HG03460 (cell line): ENCODE measurements at regions not wholly inside any gene's neighbourhood (a gene's known extent, or its start where the extent isn't known, plus 50 kb on each side); places are given as distances from the start of the nearest gene placed in this dataset.
"Not testable (repeated sequence)": the region's sequence is repeated elsewhere in the genome, so short reads cannot be mapped to it uniquely, and the experiment has no call there.

Experiments
- ATAC-seq: cut with Tn5 transposase; IDR thresholded peaks from one replicate; pipeline ENCODE4 v1.9.1; 2021; ENCODE audit not compliant: unreplicated experiment

DNA sequence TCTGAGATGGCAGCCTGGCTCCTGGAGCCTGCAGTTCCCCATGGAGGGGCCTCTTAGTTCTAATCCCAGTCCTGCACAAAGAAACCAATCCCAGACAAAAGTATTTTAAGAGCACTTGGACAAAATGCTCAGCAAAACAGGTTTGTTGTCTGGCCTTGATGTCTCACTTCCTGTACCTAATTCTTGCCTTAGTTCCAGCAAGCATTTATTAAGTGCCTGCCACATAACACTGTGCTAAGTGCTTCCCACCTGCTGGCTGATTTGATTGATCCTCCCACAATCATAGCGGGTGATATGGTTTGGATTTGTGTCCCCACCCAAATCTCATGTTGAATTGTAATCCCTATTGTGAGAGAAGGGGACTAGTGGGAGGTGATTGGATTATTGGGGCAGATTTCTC is 65.7 kb upstream of the HABP2 start:
- no peak for ATAC-seq

DNA sequence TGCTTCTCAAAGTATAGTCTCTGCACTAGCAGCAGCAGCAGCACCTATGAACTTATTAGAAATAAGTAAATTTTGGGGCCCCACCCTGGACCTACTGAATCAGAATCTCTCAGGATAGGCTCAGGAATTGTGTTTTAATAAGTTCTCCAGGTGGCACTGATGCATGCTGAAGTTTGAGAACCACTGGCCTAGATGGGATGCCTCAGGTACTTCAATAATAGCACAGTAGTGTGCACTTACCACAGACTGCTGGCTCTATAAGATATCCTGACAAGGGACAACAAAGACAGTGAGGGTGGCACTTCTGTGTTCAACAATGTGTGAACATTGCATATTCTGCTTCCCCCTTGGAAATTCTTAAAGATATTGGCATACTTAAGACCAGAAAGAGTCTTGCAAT is 64.7 kb upstream of the HABP2 start:
- no peak for ATAC-seq

DNA sequence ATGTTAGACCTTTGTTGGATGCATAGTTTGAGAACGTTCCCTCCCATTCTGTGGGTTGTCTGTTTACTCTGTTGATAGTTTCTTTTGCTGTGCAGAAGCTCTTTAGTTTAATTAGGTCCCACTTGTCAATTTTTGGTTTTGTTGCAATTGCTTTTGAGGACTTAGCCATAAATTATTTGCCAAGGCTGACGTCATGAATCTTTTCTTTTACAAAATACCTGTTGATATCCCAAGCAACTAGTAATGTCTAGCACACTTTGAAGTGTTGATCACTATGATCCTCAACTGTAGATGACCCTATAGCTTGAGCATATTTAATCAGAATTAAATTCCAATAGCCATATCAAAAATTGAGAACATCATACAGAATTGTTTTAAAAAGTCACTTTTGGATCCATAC is 63.3 kb upstream of the HABP2 start:
- ATAC-seq, result not testable (repeated sequence)

DNA sequence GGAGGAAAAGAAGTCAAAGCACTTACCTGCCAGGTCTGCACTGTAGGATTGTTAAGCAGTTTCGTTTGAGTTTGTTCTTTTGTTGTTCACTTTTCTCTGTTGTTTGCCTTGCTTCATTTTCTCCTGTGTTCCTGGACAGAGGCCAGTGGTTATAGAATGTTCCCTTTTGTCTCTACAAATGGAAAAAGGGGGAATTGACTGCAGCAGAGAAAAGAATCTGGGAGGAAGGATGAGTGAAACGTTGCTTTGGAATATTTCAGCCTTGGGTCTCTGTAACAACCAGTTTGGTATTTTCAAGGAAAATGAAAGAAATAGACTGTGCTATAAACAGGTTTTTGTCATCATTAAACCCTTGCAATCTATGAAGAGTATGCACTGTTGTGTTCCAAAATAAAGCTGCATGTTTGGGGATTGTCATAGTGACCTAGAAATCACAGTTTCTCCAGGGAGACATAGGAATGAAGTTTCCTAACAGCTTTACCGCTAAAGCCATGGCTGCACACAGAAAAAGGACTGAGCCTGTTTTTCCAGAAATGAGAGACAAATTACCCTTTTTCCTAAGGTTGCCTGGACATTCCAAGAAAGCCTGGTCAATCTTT is 60.8 kb upstream of the HABP2 start:
- ATAC-seq, result no peak

DNA sequence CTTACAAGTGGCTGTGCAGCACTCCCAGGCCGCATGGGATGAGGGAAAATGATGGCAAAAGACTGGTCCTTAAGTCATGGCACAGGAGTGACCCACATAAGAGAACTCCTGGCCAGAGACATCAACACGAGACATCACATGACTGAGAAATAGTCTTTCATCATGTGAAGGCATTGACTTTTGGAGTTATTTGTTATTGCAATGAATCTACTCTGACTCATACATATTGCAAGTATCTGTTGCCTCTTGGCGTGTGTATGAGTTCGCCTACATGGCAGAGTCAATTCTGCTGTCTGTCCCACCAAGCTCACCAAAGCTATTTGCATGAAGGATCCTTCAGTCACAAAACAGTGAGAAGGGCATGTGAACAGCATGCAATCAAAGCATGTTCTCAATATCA is 59.7 kb upstream of the HABP2 start:
- no peak for ATAC-seq

DNA sequence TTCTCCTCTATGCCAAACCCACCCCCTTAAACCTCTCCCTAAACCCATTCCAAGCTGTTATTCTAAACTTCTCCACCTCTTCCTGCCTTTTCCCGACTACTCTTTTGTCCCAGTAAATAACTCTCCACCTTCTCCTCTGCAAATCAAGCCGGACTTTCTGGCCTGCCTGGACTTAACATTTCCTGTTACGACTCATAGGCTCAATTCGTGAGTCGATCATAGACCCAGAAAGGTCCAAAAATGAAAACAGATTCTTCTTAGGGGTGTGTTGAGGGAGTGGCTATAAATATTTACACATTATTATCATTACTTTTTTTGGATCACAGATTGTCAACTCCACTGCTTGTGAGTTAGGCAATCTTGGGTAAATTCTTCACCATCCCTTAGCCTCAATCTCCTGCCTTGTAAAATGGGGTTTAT is 59.0 kb upstream of the HABP2 start:
- no peak for ATAC-seq

DNA sequence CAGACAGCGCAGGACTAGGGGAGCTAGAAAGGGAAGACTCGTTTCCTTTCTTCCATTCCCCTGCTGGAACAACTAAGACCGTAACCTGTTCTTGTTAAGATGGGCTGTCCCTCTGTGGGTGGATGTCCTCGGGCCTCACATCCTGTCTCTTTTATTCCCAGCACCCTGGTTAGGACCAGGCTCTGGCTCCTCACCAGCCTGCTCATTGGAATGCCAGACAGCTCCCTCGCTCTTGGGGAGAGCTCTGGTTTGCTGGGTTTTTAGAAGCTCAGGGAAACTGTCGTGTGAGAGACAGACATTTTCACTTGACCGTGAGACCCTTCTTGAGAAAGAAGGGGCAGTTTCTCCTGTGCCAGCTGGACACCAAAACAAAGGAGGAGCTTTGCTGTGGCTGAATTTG is 58.1 kb upstream of the HABP2 start:
- ATAC-seq, result no peak

DNA sequence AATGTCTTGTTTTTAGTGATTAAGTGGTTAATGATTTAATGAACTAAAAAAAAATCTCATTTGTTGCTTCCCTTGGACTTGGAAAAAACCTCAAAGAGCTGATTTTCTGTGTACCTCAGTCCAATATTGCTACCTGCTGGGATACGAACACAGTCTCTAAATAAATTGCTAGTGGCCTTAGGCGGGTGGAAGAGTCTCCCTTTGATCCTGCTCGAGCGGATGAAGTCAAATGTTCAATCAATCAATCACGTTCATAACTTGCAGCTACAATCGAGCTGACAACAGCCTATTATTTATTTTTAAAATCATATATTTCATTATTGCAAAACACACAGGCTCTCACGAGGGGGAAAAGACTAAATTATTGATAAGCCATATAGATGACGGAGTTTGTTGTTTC is 57.3 kb upstream of the HABP2 start:
- ATAC-seq, result no peak

DNA sequence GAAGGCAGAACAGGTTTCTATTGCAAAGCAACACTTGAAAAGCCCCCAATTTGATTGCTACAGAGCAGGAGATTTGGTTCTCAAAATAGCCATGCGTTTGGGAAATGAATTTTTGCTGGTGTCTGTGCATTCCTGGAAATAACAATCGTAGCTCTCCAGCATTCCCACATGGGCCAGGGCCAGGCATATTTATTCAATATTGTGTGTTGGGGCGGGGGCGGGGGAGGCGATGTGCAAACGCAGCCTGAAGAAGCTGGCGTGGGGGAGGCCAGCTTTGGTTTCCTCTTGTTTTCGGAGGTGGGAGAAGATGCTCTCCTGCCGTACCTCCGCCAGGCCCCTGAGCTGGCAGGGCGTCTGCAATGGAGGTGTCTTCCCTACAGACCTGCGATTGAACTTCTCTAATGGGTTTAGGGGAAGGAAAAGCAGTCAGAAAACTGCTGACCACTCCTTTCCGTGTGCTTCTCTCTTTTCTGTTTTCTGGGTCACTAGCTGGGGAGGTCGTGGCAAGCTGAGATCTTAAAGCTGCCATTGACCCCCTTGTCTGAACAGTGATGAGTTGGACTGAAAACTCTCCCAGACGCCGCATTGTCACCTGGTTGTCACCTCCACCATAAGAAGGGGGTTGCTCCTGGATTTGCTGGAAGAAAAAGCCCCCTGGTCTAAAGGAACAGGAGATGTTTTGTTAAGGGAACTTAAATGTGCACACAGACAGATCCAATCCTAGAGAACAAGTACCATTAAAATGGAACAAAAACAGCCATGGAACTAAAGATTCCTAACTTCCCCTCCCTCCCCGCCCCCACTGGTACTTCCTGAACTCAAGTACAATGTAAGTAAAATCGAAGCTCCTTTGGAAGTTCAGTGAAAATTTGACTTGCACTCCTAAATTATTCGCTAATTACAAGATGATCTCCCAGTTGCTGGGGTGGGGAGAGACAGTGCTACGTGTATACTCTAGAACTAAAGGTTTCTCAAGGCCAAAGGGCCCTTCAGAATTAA is 56.4 kb upstream of the HABP2 start:
- no peak for ATAC-seq

DNA sequence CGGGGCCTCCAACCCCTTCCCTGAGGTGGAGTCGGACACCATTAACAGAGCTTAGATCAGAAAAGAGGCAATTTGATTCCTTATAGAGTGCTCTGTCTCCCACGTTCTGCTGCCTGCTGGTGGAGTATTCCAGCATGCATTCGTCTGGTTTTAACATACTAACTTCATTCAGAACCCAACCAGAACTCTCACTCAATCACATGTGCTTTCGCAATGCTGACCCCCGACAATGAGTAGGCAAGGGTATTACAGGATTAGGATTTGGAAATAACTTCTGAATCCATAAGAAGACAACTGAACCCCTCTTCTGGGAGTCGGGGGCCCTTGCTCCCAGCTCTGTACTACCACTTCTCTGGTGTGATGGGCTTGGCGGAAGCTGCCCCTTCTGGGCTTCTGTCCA is 55.7 kb upstream of the HABP2 start:
- ATAC-seq, result no peak

DNA sequence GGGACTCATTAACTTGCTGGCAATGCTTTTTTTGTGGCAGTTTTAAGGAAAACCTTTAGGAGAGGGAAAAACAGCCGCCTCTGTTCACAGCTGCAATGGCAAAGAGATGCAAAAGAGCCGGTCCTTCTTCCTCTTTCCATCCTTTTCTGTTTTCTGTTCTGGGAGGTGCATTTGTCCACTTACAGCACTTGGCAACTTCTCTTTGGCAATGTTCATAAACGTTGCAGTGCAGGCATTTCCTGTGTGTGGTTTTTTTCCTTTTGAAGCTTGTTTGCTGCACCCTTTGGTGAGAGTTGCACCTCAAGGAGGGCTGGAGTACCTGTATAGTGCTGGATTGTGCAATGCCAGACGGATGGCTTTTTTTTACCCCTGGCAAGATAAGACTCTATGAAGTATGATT is 53.9 kb upstream of the HABP2 start:
- no peak for ATAC-seq

DNA sequence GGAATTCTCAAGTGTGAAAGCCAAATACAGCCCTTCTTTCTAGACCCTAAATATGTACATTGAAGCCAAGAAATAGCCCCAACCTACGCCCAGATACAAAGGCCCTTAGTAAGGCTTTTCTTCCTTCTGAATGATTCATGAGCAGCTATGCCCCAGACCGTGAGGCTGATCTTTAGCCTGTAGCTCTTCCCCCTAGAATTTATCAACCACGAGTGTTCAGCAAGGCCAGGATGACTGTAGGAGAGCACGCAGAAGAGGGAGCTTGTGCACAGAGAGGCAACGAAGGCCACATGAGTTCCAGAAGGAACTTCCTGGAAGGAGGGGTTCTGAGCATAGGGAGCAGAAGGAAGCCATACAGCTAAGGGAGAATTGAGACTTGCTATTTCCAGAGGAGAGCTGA is 53.0 kb upstream of the HABP2 start:
- ATAC-seq, result no peak

DNA sequence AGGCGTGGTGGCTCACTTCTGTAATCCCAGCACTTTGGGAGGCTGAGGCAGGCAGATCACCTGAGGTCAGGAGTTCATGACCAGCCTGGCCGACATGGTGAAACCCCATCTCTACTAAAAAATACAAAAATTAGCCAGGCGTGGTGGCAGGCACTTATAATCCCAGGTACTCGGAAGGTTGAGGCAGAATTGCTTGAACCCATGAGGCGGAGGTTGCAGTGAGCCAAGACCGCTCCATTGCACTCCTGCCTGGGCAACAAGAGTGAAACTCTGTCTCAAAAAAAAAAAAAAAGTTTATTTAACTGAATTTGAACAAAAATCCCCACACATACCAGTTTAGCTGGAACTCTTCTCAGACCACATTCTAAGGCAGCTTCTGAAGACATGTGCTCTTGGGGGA is 51.8 kb upstream of the HABP2 start:
- ATAC-seq, result not testable (repeated sequence)
